ENCODE measurements at regions not wholly inside any gene's neighbourhood (a gene's known extent, or its start where the extent isn't known, plus 50 kb on each side); places are given as distances from the start of the nearest gene placed in this dataset.

GRCh38 chr2:219947575-219947974, 320.1 kb downstream of the SLC4A3 start:
- H3K79me2 ChIP-seq = no peaks in the 10 kb centered on the region
- H3K36me3 ChIP-seq (replicated peaks; ENCODE audit: insufficient read depth, low read depth) = no peaks in the 10 kb centered on the region
- no peaks in the 10 kb centered on the region for H4K20me1 ChIP-seq (ENCODE audit: insufficient read depth, poor library complexity, severe bottlenecking)
- no peak for TF ChIP-seq CTCF (IDR thresholded peaks at IDR 0.05; ENCODE audit: poor library complexity)
- no peak for TF ChIP-seq EZH2phosphoT487 (IDR thresholded peaks at IDR 0.05; ENCODE audit: low read depth, severe bottlenecking, unreplicated experiment)
- H3K9me3 ChIP-seq (ENCODE audit: low read depth) = no peaks in the 10 kb centered on the region
- H2AFZ ChIP-seq = no peak overlapping the region
- H3K4me2 ChIP-seq = no peak overlapping the region
- no peak for DNase-seq (ENCODE audit: low spot score)
- no peaks in the 10 kb centered on the region for H3K4me1 ChIP-seq (ENCODE audit: insufficient read depth)
- 94% methylated on average over 3 of the region's 3 CpGs for WGBS (ENCODE audit: low lambda C conversion rate, missing lambda C conversion rate)
- no peaks in the 10 kb centered on the region for H3K9me2 ChIP-seq (replicated peaks; ENCODE audit: insufficient read depth)
- no peak overlapping the region for H3K4me3 ChIP-seq
- H3K27ac ChIP-seq = no peak overlapping the region
- H3K27me3 ChIP-seq = no peaks in the 10 kb centered on the region

- Histone ChIP-seq H3K4me2 (no peak overlapping the region), H2AFZ (no peak overlapping the region), H3K27ac (no peak overlapping the region), H3K9me3 (ENCODE audit: low read depth) (no peaks in the 10 kb centered on the region), H3K9me2 (replicated peaks; ENCODE audit: insufficient read depth) (no peaks in the 10 kb centered on the region), H3K4me1 (ENCODE audit: insufficient read depth) (no peaks in the 10 kb centered on the region), H3K79me2 (no peaks in the 10 kb centered on the region), H3K4me3 (no peak overlapping the region), H3K36me3 (replicated peaks; ENCODE audit: insufficient read depth, low read depth) (no peaks in the 10 kb centered on the region), H4K20me1 (ENCODE audit: insufficient read depth, poor library complexity, severe bottlenecking) (no peaks in the 10 kb centered on the region), H3K27me3 (no peaks in the 10 kb centered on the region)
- 91% methylated on average over 3 of the region's 3 CpGs for WGBS (ENCODE audit: low lambda C conversion rate, missing lambda C conversion rate)
- DNase-seq (ENCODE audit: low spot score) = no peak
- TF ChIP-seq CTCF (IDR thresholded peaks at IDR 0.05; ENCODE audit: poor library complexity) = no peak
- TF ChIP-seq EZH2phosphoT487 (IDR thresholded peaks at IDR 0.05; ENCODE audit: low read depth, severe bottlenecking, unreplicated experiment) = no peak
- no peak for TF ChIP-seq EZH2 (IDR thresholded peaks at IDR 0.05; ENCODE audit: borderline replicate concordance)
These were observed 321.6 kb downstream of the SLC4A3 start for GRCh38 chr2:219949053-219949452.

- DNase-seq (ENCODE audit: low spot score) = no peak
- Histone ChIP-seq H3K4me1 (ENCODE audit: insufficient read depth) (no peaks in the 10 kb centered on the region), H4K20me1 (ENCODE audit: insufficient read depth, poor library complexity, severe bottlenecking) (no peaks in the 10 kb centered on the region), H3K79me2 (no peaks in the 10 kb centered on the region), H3K9me2 (replicated peaks; ENCODE audit: insufficient read depth) (no peaks in the 10 kb centered on the region), H3K9me3 (ENCODE audit: low read depth) (no peaks in the 10 kb centered on the region), H3K27ac (no peak overlapping the region), H2AFZ (no peak overlapping the region), H3K27me3 (no peaks in the 10 kb centered on the region), H3K4me3 (no peak overlapping the region), H3K4me2 (no peak overlapping the region), H3K36me3 (replicated peaks; ENCODE audit: insufficient read depth, low read depth) (no peaks in the 10 kb centered on the region)
- no peak for TF ChIP-seq CTCF (IDR thresholded peaks at IDR 0.05; ENCODE audit: poor library complexity)
- no peak for TF ChIP-seq EZH2 (IDR thresholded peaks at IDR 0.05; ENCODE audit: borderline replicate concordance)
- TF ChIP-seq EZH2phosphoT487 (IDR thresholded peaks at IDR 0.05; ENCODE audit: low read depth, severe bottlenecking, unreplicated experiment) = no peak
These were observed 323.7 kb downstream of the SLC4A3 start for GRCh38 chr2:219951099-219951498.

GRCh38 chr2:219954331-219954730, 326.9 kb downstream of the SLC4A3 start:
- H3K79me2 ChIP-seq = no peaks in the 10 kb centered on the region
- TF ChIP-seq EZH2phosphoT487 (IDR thresholded peaks at IDR 0.05; ENCODE audit: low read depth, severe bottlenecking, unreplicated experiment) = no peak
- no peak for TF ChIP-seq EZH2 (IDR thresholded peaks at IDR 0.05; ENCODE audit: borderline replicate concordance)
- no peak for TF ChIP-seq CTCF (IDR thresholded peaks at IDR 0.05; ENCODE audit: poor library complexity)
- H3K36me3 ChIP-seq (replicated peaks; ENCODE audit: insufficient read depth, low read depth) = no peaks in the 10 kb centered on the region
- no peak overlapping the region for H3K4me2 ChIP-seq
- no peaks in the 10 kb centered on the region for H3K9me2 ChIP-seq (replicated peaks; ENCODE audit: insufficient read depth)
- DNase-seq (ENCODE audit: low spot score) = no peak
- no peak overlapping the region for H3K4me3 ChIP-seq
- H3K4me1 ChIP-seq (ENCODE audit: insufficient read depth) = no peaks in the 10 kb centered on the region
- H3K9me3 ChIP-seq (ENCODE audit: low read depth) = no peaks in the 10 kb centered on the region
- no peak overlapping the region for H3K27ac ChIP-seq
- no peaks in the 10 kb centered on the region for H4K20me1 ChIP-seq (ENCODE audit: insufficient read depth, poor library complexity, severe bottlenecking)
- H2AFZ ChIP-seq = no peak overlapping the region
- H3K27me3 ChIP-seq = no peaks in the 10 kb centered on the region
- 93% methylated on average over 1 of the region's 1 CpG for WGBS (ENCODE audit: low lambda C conversion rate, missing lambda C conversion rate)

All from hepatocyte (in vitro differentiated cells).